ENCODE measurements at regions not wholly inside any gene's neighbourhood (a gene's known extent, or its start where the extent isn't known, plus 50 kb on each side); places are given as distances from the start of the nearest gene placed in this dataset.

- in situ Hi-C loops (cut with MboI), result no loop called here
- H3K9me3 ChIP-seq (replicated peaks; ENCODE audit: control insufficient read depth, insufficient read depth, low read depth, low read length), result 0 out of 2 replicates have a peak, but pooled peaks cover 2% of the 10 kb centered on the region
- no TSS peak for BruUV-seq (replicated peaks)
- no peaks in the 10 kb centered on the region for H3K79me2 ChIP-seq (ENCODE audit: control insufficient read depth, insufficient read depth, low read length)
- no peak overlapping the region for H3K4me2 ChIP-seq (ENCODE audit: insufficient read depth, low read length)
- no peak for TF ChIP-seq ZKSCAN8 (CRISPR knock-in tag; IDR thresholded peaks at IDR 0.05)
- TF ChIP-seq CBX5 (IDR thresholded peaks at IDR 0.05; ENCODE audit: borderline replicate concordance, low read depth), result no peak
- no peak for TF ChIP-seq RFX1 (IDR thresholded peaks at IDR 0.05)
- no peak for TF ChIP-seq SMARCA5 (IDR thresholded peaks at IDR 0.05)
- no peak for TF ChIP-seq FOXA1 (IDR thresholded peaks at IDR 0.05; ENCODE audit: borderline replicate concordance)
- no peak for ATAC-seq
- no peaks in the 10 kb centered on the region for H3K36me3 ChIP-seq (ENCODE audit: control insufficient read depth, insufficient read depth, low read length)
- H3K4me1 ChIP-seq (replicated peaks in 1 of 2; ENCODE audit: control insufficient read depth in 2 of 2, insufficient read depth in 2 of 2, low read length in 2 of 2), result no peaks in the 10 kb centered on the region
- intact Hi-C loops (cut with micrococcal nuclease), result no loop called here
- 0% methylated on average over 4 of the region's 4 CpGs for WGBS (ENCODE audit: insufficient coverage, low coverage, missing lambda C conversion rate)
- H2AFZ ChIP-seq (ENCODE audit: low read depth, low read length), result no peak overlapping the region
- DNase-seq (ENCODE audit: extremely low read depth in 1 of 4, low spot score in 3 of 4), result no peak
- no peak overlapping the region for H3K4me3 ChIP-seq
- no peaks in the 10 kb centered on the region for H3K9me1 ChIP-seq (ENCODE audit: control insufficient read depth, insufficient read depth, low read length)
- ChIA-PET POLR2A (no interaction called here), CTCF (ENCODE audit: low intra/inter-chr PET ratio) (no interaction called here)
- FAIRE-seq, result no peak
- H3K9ac ChIP-seq (ENCODE audit: insufficient read depth in 1 of 2, low read depth in 2 of 2, low read length in 2 of 2), result no peak overlapping the region
- H3K27me3 ChIP-seq (ENCODE audit: control insufficient read depth in 2 of 2, insufficient read depth in 2 of 2, low read length in 2 of 2), result no peaks in the 10 kb centered on the region
- no peak overlapping the region for H3K27ac ChIP-seq (ENCODE audit: extremely low read depth, low read depth, low read length)
- no peaks in the 10 kb centered on the region for H4K20me1 ChIP-seq (replicated peaks; ENCODE audit: control insufficient read depth, insufficient read depth, low read length)
Observed at GRCh38 chr11:104652996-104653395, 245.3 kb downstream of the CASP12 start.

DNA sequence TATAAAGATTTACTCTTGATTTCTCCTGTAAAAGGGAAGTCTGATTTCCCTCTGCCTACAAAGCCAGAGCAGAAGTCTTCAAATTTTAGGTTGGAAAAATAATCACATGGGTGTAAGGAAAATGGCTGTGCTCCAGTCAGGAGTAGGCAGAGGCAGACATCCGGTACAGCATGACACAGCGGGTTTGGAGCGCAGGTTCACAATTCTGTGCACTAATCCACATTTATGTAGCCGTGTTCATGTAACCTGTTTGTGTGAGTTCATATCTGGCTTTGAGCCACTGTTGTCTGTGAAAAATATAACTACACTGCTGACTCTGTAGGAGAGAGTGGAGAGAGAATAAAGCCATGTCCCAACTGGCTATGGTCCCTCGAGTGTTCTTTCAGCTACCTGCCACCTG lies 248.0 kb downstream of the CASP12 start:
- Histone ChIP-seq H3K4me2 (ENCODE audit: insufficient read depth, low read length) (no peak overlapping the region), H3K4me1 (replicated peaks in 1 of 2; ENCODE audit: control insufficient read depth in 2 of 2, insufficient read depth in 2 of 2, low read length in 2 of 2) (no peaks in the 10 kb centered on the region), H3K4me3 (no peak overlapping the region), H3K9me3 (replicated peaks; ENCODE audit: control insufficient read depth, insufficient read depth, low read depth, low read length) (no peaks in the 10 kb centered on the region), H3K27me3 (ENCODE audit: control insufficient read depth in 2 of 2, insufficient read depth in 2 of 2, low read length in 2 of 2) (no peaks in the 10 kb centered on the region), H3K36me3 (ENCODE audit: control insufficient read depth, insufficient read depth, low read length) (no peaks in the 10 kb centered on the region), H3K9ac (ENCODE audit: insufficient read depth in 1 of 2, low read depth in 2 of 2, low read length in 2 of 2) (no peak overlapping the region), H4K20me1 (replicated peaks; ENCODE audit: control insufficient read depth, insufficient read depth, low read length) (no peaks in the 10 kb centered on the region), H3K79me2 (ENCODE audit: control insufficient read depth, insufficient read depth, low read length) (no peaks in the 10 kb centered on the region), H2AFZ (ENCODE audit: low read depth, low read length) (no peak overlapping the region), H3K27ac (ENCODE audit: extremely low read depth, low read depth, low read length) (no peak overlapping the region), H3K9me1 (ENCODE audit: control insufficient read depth, insufficient read depth, low read length) (no peaks in the 10 kb centered on the region)
- BruUV-seq (replicated peaks), result no TSS peak
- in situ Hi-C loops (cut with MboI) (no loop called here), intact Hi-C loops (cut with micrococcal nuclease) (no loop called here)
- DNase-seq (ENCODE audit: extremely low read depth in 1 of 4, low spot score in 3 of 4), result no peak
- ChIA-PET POLR2A (no interaction called here), CTCF (ENCODE audit: low intra/inter-chr PET ratio) (no interaction called here)
- WGBS (ENCODE audit: insufficient coverage, low coverage, missing lambda C conversion rate), result 2% methylated on average over 3 of the region's 5 CpGs
- ATAC-seq, result no peak
- TF ChIP-seq, protein P1, sequence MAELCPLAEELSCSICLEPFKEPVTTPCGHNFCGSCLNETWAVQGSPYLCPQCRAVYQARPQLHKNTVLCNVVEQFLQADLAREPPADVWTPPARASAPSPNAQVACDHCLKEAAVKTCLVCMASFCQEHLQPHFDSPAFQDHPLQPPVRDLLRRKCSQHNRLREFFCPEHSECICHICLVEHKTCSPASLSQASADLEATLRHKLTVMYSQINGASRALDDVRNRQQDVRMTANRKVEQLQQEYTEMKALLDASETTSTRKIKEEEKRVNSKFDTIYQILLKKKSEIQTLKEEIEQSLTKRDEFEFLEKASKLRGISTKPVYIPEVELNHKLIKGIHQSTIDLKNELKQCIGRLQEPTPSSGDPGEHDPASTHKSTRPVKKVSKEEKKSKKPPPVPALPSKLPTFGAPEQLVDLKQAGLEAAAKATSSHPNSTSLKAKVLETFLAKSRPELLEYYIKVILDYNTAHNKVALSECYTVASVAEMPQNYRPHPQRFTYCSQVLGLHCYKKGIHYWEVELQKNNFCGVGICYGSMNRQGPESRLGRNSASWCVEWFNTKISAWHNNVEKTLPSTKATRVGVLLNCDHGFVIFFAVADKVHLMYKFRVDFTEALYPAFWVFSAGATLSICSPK (IDR thresholded peaks at IDR 0.05; ENCODE audit: borderline replicate concordance), result no peak
- TF ChIP-seq ZNF133 (CRISPR knock-in tag; IDR thresholded peaks at IDR 0.05), result no peak
- FAIRE-seq, result no peak

Measured in K562 (cell line).